HG03558 (cell line): ENCODE measurements at regions not wholly inside any gene's neighbourhood (a gene's known extent, or its start where the extent isn't known, plus 50 kb on each side); places are given as distances from the start of the nearest gene placed in this dataset.
A peak's percentile ranks its signal among the peaks of the same experiment; 100 is the strongest.
"Not testable (repeated sequence)": the region's sequence is repeated elsewhere in the genome, so short reads cannot be mapped to it uniquely, and the experiment has no call there.

Experiments
- ATAC-seq: cut with Tn5 transposase; IDR thresholded peaks from one replicate; pipeline ENCODE4 v1.9.1; 2021; ENCODE audit warnings: moderate number of reproducible peaks; ENCODE audit not compliant: unreplicated experiment; ENCODE audit errors: extremely low read depth

DNA sequence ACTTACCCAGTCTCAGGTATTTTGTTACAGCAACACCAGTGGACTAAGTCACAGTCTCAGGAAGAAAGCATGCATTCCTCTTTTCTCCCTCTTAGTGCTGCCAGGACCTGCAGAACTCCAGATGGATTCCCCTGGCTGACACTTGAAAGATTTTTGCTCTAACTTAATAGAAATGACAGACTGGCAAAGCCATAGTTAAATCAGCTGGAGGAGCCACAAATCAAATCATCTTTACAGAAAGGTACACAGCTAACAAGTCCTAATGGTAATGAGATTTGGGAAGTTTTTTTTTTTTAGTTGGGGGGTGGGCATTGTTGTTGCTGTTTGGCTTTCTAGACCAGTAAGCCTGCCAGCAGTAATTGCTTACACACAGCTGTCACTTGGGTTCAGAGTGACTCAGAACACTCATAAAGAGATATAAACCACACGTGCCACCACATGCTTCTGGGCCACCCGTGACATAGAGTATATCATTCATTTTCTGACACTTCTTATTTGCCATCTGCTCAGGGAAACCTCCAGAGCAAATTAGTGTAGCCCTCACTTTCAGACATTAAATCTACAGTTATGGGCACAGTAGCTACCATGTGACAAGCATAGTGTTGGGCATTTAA, 72.4 kb downstream of the FH start:
- ATAC-seq = no peak

DNA sequence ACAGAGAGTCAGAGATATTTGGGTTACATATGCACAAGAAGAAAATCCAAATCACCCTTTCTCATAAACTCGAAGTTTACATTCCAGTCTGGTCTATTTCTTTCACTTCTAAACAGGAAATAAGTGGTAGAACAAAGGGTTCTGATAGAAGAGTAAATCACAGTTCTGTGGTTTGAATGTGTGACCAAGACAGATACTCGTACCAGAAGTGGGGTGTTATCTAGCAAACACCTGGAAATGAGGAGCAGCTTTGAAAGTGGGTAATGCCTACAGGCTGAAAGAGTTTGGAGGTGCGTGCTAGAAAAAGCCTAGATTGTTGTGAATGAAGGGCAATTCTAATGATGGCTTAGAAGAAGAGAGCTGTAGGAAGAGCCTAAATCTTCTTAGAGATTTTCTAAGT, 74.7 kb downstream of the FH start:
- no peak for ATAC-seq

DNA sequence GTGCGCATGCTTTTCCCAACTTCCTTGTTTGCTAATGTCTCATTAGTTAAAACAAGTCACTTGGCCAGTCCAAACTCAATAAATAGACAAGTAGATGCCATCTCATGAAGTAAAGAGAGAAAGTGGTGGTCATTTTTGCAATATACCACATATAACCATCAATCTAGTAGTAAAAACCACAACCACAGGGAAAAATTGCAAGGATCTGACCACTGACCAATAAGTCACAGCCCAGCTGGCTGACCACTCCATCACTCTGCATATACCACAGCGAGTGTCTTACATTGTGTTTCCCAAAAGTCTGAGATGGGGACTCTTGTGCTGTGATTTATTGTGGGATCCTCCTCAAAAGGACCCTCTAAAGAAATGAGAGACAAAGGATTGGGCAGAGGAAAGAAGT, 76.0 kb downstream of the FH start:
- no peak for ATAC-seq

DNA sequence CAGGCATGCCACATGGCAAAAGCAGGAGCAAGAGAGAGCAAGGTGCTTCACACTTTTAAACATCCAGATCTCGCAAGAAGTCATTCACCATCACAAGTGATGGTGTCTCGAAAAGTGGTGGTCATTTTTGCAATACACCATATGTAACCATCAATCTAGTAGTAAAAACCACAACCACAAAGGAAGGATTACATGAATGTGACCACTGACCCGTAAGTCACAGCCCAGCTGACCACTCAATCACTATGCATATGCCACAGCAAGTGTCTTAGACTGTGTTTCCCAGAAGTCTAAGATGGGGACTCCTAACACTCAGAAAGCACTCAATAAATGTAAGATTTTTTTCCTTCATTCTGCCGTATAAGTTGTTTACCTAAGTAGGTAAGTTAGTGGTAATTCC, 76.9 kb downstream of the FH start:
- no peak for ATAC-seq

DNA sequence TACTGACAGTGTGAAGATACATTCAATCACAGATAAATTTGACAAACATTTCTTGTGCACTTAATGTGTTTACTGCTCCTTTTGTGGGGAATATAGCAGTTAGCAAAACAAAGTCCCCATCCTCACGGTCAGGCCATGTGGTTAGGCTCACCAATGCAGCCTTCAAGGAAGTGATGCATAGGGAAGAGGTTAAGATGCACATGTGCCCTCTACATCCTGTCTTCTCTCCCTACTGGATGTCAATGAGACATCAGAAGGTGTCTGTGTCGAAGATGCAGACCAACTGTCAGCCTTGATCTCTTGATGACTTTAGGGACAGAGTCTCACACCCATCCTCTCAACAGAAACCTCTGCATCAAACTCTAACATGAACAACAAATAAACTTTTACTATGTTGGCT, 78.7 kb downstream of the FH start:
- ATAC-seq = no peak

DNA sequence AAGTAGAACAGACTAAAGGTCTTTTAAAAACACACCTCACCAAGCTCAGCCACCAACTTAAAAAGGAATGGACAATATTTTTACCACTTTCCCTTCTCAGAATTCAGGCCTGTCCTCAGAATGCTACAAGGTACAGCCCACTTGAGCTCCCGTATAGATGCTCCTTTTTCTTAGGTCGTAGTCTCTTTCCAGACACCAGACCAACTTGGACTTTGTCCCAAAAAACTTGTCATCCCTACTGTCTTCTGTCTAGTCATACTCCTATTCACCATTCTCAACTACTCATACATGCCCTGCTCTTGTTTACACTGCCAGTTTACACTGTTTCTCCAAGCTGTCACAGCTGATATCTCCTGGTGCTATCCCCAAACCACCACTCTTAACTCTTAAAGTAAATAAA, 80.9 kb downstream of the FH start:
- not testable (repeated sequence) for ATAC-seq

DNA sequence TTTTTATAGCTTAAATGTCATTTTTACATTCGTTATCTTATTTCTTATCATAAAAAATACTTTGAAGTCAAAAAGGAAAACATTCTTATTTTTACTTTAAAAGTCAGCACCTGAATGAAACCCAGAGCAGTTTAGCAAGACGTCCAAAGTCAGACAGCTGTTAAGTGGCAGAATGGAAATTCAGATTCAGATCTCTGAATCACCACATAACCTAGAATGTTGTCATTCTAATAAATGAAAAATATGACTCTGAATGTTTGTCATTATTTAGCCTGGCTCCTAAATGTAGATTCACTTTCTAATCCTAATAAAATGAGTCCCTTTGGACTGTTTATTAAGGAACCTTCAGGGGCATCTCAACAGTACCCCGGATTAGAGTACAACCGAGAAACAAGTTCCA, 75.2 kb upstream of the RGS7 start:
- no peak for ATAC-seq

DNA sequence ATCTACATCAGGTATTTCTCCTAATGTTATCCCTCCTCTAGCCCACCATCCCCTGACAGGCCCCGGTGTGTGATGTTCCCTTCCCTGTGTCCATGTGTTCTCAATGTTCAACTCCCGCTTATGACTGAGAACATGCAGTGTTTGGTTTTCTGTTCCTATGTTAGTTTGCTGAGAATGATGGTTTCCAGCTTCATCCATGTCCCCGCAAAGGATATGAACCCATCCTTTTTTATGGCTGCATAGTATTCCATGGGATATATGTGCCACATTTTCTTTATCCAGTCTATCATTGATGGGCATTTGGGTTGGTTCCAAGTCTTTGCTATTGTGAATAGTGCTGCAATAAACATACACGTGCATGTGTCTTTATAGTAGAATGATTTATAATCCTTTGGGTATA, 68.1 kb upstream of the RGS7 start:
- not testable (repeated sequence) for ATAC-seq

DNA sequence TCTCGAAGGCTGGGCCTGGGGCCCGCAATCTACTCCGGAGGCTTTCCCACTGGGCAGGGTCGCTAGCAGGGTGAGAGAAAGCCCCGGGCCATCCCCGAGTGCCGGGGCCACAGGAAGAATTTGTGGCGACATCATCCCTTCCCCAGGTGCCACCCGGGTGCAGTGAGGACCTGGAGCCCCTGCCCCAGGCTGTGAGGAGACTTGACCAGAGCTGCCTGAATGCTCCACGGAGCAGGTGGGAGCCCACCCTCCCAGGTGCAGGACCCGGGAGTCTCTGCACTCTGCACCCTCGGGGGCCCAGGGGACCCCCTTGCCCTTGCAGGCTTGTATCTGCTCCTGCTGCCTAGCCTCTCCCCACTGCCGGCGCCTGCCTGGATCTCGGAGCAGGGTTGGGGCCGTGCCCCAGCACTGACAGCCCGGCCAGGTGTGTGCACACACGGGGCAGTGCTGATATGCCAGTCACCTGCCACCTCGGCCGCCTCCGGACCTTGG, 67.5 kb upstream of the RGS7 start:
- ATAC-seq = no peak

DNA sequence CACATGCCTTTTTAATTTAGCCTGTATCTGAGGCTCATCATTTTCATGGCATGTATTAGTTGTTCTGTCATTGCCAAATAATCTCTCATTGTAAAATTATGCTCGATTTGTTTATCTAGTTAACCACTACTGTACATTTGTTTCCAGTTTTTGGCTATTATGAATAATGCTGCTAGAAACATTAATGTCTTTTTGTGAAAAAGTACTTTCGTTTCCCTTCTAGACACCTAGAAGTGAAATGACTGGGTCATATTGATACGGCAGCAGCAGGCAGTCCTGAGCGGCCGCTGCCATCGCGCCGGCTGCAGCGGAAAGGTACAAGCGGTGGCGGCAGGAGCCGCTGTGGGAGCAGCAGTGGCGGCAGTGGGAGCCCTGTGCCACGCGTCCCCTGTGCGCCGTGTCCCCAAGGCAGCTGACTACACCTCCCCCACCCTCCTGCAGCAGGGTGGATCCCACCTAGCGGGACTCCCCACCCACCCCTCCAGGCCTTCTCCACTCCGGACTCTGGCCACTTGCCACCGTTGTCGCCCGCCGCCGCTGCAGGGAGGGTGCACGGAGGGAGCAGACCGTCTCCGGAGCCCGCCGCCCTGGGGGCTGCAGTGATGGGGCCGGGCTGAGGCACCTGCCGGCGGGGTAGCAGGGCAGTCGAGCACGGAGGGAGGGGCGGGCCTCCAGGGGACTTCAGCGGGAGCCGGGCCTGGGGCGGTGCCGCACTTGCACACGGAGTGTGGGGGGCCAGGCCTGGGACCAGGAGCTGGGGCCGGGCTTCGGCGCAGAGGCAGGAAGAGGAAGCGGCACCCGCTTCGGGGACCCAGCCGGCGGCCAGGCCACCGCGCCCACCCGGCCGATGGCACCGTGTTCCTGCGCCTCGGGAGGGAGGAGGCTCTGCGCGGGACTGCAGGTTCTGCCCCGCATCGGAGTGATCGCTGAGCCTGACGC, 66.8 kb upstream of the RGS7 start:
- peak; percentile 90 for ATAC-seq

DNA sequence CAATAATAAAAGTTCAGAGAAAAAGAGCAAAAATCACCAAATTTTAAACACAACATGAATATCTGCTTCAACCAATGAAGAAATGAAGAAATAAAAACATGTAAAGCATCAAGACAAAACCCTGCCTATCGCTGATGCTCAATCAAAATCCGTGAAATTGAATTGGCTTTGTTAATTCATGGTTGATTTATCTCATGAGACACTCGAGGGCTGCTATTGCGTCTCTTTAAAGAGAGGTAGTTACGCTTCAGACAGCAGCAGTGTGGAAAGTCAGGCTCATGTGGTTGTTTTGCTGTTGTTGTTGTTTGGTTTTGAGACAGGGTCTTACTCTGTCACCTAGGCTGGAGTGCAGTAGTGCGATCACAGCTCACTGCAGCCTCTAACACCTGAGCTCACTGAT, 65.5 kb upstream of the RGS7 start:
- no peak for ATAC-seq

DNA sequence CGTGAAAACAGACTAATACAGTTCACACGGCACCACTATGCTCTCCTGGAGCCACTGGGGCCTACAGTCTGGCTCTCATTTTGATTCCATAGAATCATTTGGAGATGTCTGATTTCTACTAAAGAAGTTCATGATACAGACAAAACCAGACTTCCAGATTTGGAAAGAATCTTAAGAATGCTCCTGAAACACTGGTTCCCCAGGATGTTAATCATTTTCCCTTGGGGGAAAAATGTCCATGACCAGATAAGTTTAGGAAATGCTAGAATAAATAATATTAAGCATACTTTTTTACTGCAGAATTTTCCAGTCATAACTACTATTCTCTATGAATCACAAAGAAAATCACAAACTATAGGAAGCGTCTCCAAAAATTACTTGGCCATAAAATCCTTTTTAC, 63.0 kb upstream of the RGS7 start:
- ATAC-seq = no peak

DNA sequence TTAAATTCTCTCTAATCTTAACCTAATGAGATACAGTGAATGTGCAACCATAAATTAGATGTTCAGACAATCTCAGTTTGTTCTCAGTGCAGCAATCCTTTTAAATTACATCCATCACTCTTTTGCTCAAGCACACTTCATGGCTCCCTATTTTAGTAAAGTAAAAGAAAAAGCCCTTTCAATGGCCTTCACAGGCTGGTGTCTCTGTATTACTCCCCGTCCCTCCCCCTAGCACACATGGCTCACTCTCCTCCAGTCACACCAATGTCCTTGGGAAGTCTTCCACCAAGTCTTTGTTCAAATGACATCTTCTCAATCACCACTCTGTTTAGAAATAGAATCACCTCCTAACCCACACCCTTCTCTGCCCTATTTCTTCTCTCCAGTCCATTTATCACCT, 60.3 kb upstream of the RGS7 start:
- ATAC-seq = no peak

DNA sequence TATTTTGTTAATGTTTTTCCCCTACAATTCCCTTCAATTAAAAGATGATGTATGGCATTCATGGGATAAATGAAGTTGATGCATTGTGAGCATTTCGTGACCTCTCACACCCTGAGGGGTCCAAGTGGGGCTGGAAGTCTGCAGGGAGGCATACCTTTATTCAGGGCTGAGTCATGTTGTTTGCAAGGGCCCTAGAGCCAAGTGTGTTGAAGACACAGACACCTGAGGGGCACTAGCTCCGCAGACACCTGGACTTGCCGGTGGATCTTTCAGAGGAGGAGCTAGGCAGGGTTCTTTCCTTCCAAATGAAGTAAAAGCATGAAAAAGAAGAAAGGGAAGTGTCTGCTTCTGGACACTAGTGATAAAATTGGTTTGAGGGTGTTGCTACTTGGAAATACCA, 57.0 kb upstream of the RGS7 start:
- ATAC-seq = no peak

DNA sequence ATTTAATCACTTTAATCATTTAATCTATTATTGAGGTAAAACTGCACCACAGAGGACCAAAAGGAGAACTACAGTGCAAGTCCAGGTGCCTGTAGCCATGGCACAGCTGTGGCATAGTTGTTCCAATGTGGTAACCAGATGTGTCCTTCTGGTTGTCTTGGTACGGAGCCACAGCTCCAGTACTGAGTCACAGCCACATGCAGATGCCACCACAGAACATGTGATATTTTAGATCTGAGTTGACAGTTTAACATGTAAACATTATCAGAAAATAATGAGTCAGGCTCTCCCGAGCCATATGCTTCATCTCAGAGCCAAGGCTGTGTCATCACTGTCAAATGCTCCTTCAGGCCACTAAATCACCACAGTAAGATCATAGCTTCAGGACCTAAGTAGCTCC, 56.4 kb upstream of the RGS7 start:
- no peak for ATAC-seq

DNA sequence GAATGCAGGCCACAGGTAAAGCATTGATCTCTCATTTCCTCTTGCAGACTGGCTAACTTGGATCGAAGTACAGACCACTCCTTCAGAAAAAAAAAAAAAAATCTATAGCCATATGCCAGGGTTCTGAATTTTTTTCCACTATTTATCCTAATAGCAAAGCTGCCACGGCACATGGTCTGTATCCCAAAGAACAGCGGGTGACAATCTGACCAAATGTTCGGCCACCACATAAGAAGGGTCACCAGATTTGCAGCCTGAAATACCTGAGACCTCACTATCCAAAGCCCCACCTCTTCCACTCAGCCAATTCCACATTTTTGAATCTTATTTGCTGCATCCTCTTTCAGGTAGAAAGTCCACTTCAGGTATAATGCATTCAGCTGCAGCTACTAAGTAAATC, 55.6 kb upstream of the RGS7 start:
- no peak for ATAC-seq

DNA sequence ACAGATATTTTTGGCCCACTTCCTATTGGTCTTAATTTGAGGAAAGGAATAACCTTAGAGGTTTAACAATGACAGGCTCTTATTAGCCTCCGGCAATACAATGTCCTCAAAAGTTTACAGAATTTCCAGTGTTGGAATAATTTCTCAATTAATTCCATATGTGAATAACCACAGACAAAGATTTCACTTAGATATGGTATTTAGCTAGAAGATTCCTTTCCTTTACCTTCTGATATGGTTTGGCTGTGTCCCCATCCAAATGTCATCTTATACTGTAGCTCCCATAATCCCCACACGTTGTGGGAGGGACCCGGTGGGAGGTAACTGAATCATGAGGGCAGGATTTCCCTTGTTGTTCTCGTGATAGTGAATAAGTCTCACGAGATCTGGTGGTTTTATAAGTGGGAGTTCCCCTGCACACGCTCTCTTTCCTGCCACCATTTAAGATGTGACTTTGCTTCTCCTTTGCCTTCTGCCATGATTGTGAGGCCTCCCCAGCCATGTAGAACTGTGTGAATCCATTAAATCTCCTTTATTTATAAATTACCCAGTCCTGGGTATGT, 54.9 kb upstream of the RGS7 start:
- ATAC-seq = no peak

DNA sequence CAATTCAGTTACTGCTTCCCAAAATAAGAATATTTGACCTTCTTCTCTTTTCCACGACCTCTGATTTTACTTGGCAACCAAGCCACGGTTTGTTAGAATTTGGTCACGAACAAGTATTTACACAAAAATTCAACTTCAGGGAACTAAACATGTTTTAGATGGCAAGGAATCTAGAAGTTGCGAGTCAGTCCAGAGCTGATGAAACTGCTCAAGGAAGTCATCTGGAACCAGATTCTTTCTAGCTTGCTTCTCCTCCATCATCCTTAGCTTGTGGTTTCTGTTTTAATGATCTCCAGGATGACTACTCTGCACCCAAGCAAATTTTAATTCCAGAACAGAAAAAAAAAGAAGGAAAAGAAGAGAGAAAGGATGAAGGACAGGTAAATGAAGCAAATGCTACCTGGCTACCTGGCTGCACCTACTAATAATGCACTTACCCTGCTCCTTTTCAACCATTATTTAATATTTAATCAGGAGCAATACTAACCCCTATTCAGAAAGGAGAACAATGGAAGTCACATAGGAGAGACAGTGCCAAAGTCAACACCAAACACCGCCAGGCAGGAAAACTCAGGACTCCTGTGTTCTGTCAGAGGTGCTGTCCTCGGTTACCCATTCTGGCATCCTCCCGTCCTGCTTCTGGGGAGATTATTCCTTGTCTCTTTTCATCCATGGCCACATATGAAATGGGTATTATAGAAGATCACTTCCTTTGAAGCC, 54.2 kb upstream of the RGS7 start:
- no peak for ATAC-seq

DNA sequence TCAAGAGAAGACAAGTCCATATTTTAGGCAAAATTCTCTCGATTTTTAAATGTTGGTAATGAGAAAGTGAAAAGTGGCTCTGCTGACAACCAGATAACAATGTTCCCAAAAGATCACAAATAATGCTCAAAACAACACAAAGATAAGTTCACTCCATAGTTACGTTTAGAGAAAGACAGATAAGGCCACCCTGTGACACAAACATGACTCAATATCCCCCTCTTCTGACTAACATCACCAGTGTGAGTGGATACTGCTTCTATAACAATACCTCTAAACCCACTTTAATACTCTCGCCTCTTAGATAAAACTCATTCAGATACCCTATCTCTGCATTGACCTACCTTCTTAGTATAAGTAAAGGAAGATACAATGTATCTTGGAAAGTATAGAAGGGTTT, 51.2 kb upstream of the RGS7 start:
- ATAC-seq = no peak
